Retina (tissue), 1 donor: ENCODE measurements at regions not wholly inside any gene's neighbourhood (a gene's known extent, or its start where the extent isn't known, plus 50 kb on each side); places are given as distances from the start of the nearest gene placed in this dataset.
A peak's percentile ranks its signal among the peaks of the same experiment; 100 is the strongest.
"Not testable (repeated sequence)": the region's sequence is repeated elsewhere in the genome, so short reads cannot be mapped to it uniquely, and the experiment has no call there.

ENCODE experiments used
- DNase-seq: peaks from one replicate; pipeline ENCODE4 v3.0.0-alpha.2; 2016

- DNase-seq = no peak
Observed at GRCh38 chr2:43010438-43011157, 215.8 kb downstream of the ZFP36L2 start.

GRCh38 chr2:43009448-43009847 is 217.0 kb downstream of the ZFP36L2 start:
- DNase-seq = no peak

GRCh38 chr2:43008388-43008787 is 216.0 kb upstream of the HAAO start:
- no peak for DNase-seq

GRCh38 chr2:43007901-43008300 is 215.5 kb upstream of the HAAO start:
- no peak for DNase-seq

GRCh38 chr2:43006834-43007543 is 214.6 kb upstream of the HAAO start:
- DNase-seq = no peak

- no peak for DNase-seq
Observed at GRCh38 chr2:43005975-43006833, 213.8 kb upstream of the HAAO start.

GRCh38 chr2:43005245-43005974 is 213.0 kb upstream of the HAAO start:
- DNase-seq = no peak

GRCh38 chr2:43004879-43005244 is 212.5 kb upstream of the HAAO start:
- no peak for DNase-seq

GRCh38 chr2:43004126-43004865 is 211.9 kb upstream of the HAAO start:
- not testable (repeated sequence) for DNase-seq

- no peak for DNase-seq
Observed at GRCh38 chr2:43003702-43004101, 211.3 kb upstream of the HAAO start.

- no peak for DNase-seq
Observed at GRCh38 chr2:43001787-43002468, 209.5 kb upstream of the HAAO start.

GRCh38 chr2:43001055-43001378 is 208.6 kb upstream of the HAAO start:
- no peak for DNase-seq

- DNase-seq = peak; percentile 39
Observed at GRCh38 chr2:43000242-43001054, 208.1 kb upstream of the HAAO start.

- no peak for DNase-seq
Observed at GRCh38 chr2:42999856-43000241, 207.5 kb upstream of the HAAO start.

GRCh38 chr2:42999391-42999841 is 207.0 kb upstream of the HAAO start:
- DNase-seq = no peak

GRCh38 chr2:42998721-42999120 is 206.3 kb upstream of the HAAO start:
- DNase-seq = no peak

GRCh38 chr2:42996528-42996927 is 204.1 kb upstream of the HAAO start:
- no peak for DNase-seq

- no peak for DNase-seq
Observed at GRCh38 chr2:42995752-42996422, 203.5 kb upstream of the HAAO start.

- DNase-seq = not testable (repeated sequence)
Observed at GRCh38 chr2:42989283-42990081, 197.1 kb upstream of the HAAO start.
